MM.1S (cell line): ENCODE measurements at regions not wholly inside any gene's neighbourhood (a gene's known extent, or its start where the extent isn't known, plus 50 kb on each side); places are given as distances from the start of the nearest gene placed in this dataset.

Experiments used
- DNase-seq: peaks from one replicate; pipeline ENCODE4 v3.0.0-alpha.2; 2015
- H2AFZ ChIP-seq: fragments of 300-600 bp; sonication (generic); 2 replicates; pipeline ENCODE4 v1.6.0; 2016; ENCODE audit warnings: antibody characterized with exemption, low read length
- H3F3A ChIP-seq: fragments of 300-600 bp; sonication (generic); 2 replicates; pipeline ENCODE4 v1.6.1; 2016; ENCODE audit warnings: mild to moderate bottlenecking, antibody characterized with exemption, low read length, moderate library complexity, mixed read lengths; ENCODE audit not compliant: insufficient read depth
- H3K27ac ChIP-seq: fragments of 300-600 bp; sonication (generic); 2 replicates; pipeline ENCODE4 v1.5.1; 2016; ENCODE audit warnings: mild to moderate bottlenecking, low read length
- H3K27me3 ChIP-seq: fragments of 300-600 bp; sonication (generic); replicated peaks from 2 replicates; pipeline ENCODE4 v1.6.0; 2016; ENCODE audit warnings: low read length; ENCODE audit not compliant: insufficient read depth
- H3K36me3 ChIP-seq: fragments of 300-600 bp; sonication (generic); replicated peaks from 2 replicates; pipeline ENCODE4 v1.6.1; 2016; ENCODE audit warnings: mild to moderate bottlenecking, low read length, mixed read lengths; ENCODE audit not compliant: insufficient read depth
- H3K4me1 ChIP-seq: fragments of 300-600 bp; sonication (generic); 2 replicates; pipeline ENCODE4 v1.6.1; 2016; ENCODE audit warnings: low read length, mixed read lengths
- H3K4me2 ChIP-seq: fragments of 300-600 bp; sonication (generic); 2 replicates; pipeline ENCODE4 v1.6.0; 2016; ENCODE audit warnings: low read depth, low read length
- H3K4me3 ChIP-seq: fragments of 300-600 bp; sonication (generic); 2 replicates; pipeline ENCODE4 v1.5.1; 2016; ENCODE audit warnings: low read length, mixed read lengths
- H3K79me2 ChIP-seq: fragments of 300-600 bp; sonication (generic); 2 replicates; pipeline ENCODE4 v1.6.1; 2016; ENCODE audit warnings: mixed run types, low read length, mixed read lengths
- H3K9ac ChIP-seq: fragments of 300-600 bp; sonication (generic); 2 replicates; pipeline ENCODE4 v1.6.1; 2016; ENCODE audit warnings: low read length, mixed read lengths
- H3K9me2 ChIP-seq: fragments of 300-600 bp; sonication (generic); replicated peaks from 2 replicates; pipeline ENCODE4 v1.6.1; 2016; ENCODE audit warnings: mild to moderate bottlenecking, low read length, mixed read lengths; ENCODE audit not compliant: insufficient read depth
- H3K9me3 ChIP-seq: fragments of 300-600 bp; sonication (generic); replicated peaks from 2 replicates; pipeline ENCODE4 v1.6.1; 2016; ENCODE audit warnings: mild to moderate bottlenecking, low read length, mixed read lengths; ENCODE audit not compliant: insufficient read depth
- H4K20me1 ChIP-seq: fragments of 300-600 bp; sonication (generic); 2 replicates; pipeline ENCODE4 v1.6.1; 2016; ENCODE audit warnings: mild to moderate bottlenecking, low read length, moderate library complexity, mixed read lengths; ENCODE audit not compliant: insufficient read depth
- EZH2 ChIP-seq: fragments of 300-600 bp; sonication (generic); optimal IDR thresholded peaks from 2 replicates; pipeline ENCODE3; 2017; ENCODE audit warnings: low read depth, mild to moderate bottlenecking, antibody characterized with exemption, low read length, mixed read lengths
- EZH2phosphoT487 ChIP-seq: fragments of 300-600 bp; sonication (generic); IDR thresholded peaks from 2 replicates; pipeline ENCODE4 v1.6.1; 2018; ENCODE audit warnings: antibody characterized with exemption, low read length
- TF ChIP-seq, protein P1 (sequence below): fragments of 300-600 bp; sonication (generic); IDR thresholded peaks from 2 replicates; pipeline ENCODE4 v1.5.1; 2016; ENCODE audit warnings: antibody characterized with exemption, low read length, mixed read lengths

DNA sequence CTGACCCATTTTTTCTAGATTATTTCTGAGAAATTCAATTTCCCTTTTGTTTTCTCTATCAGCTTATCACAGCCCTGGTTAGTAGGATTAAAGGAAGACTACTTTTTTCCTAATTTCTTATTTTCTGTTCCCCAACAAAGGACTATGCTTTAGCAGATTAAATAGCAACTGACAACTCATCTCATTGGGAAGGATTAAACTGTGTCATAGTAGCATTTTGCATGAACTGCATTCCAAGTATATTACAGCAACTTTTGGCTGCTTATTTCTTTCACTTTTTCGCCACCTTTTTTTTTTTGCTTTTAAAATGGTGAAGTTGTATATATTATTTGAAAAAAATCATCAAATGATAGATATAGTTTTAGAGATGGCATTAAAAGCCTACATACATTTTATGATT, 570.3 kb downstream of the FBXO15 start:
- Histone ChIP-seq H3K4me2 (no peak overlapping the region), H3K36me3 (no peaks in the 10 kb centered on the region), H3K9me3 (no peaks in the 10 kb centered on the region), H3K9ac (no peak overlapping the region), H3K9me2 (no peaks in the 10 kb centered on the region), H3K4me1 (no peaks in the 10 kb centered on the region), H3K27me3 (no peaks in the 10 kb centered on the region), H3K4me3 (no peak overlapping the region), H4K20me1 (no peaks in the 10 kb centered on the region), H3K79me2 (no peaks in the 10 kb centered on the region), H3F3A (no peaks in the 10 kb centered on the region), H3K27ac (no peak overlapping the region), H2AFZ (no peak overlapping the region)
- DNase-seq, result no peak
- TF ChIP-seq EZH2phosphoT487 (no peak), EZH2 (no peak)
- TF ChIP-seq, protein P1, sequence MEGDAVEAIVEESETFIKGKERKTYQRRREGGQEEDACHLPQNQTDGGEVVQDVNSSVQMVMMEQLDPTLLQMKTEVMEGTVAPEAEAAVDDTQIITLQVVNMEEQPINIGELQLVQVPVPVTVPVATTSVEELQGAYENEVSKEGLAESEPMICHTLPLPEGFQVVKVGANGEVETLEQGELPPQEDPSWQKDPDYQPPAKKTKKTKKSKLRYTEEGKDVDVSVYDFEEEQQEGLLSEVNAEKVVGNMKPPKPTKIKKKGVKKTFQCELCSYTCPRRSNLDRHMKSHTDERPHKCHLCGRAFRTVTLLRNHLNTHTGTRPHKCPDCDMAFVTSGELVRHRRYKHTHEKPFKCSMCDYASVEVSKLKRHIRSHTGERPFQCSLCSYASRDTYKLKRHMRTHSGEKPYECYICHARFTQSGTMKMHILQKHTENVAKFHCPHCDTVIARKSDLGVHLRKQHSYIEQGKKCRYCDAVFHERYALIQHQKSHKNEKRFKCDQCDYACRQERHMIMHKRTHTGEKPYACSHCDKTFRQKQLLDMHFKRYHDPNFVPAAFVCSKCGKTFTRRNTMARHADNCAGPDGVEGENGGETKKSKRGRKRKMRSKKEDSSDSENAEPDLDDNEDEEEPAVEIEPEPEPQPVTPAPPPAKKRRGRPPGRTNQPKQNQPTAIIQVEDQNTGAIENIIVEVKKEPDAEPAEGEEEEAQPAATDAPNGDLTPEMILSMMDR, result no peak

- H3K27me3 ChIP-seq, result no peaks in the 10 kb centered on the region
- no peaks in the 10 kb centered on the region for H3K36me3 ChIP-seq
- no peaks in the 10 kb centered on the region for H3K9me2 ChIP-seq
- no peak overlapping the region for H3K9ac ChIP-seq
- H3K9me3 ChIP-seq, result no peaks in the 10 kb centered on the region
- H3K79me2 ChIP-seq, result no peaks in the 10 kb centered on the region
- no peak overlapping the region for H3K4me2 ChIP-seq
- DNase-seq, result no peak
- no peak overlapping the region for H3K4me3 ChIP-seq
- TF ChIP-seq, protein P1, result no peak
- no peak for TF ChIP-seq EZH2phosphoT487
- TF ChIP-seq EZH2, result no peak
- no peaks in the 10 kb centered on the region for H3K4me1 ChIP-seq
- no peaks in the 10 kb centered on the region for H3F3A ChIP-seq
- no peak overlapping the region for H3K27ac ChIP-seq
- no peaks in the 10 kb centered on the region for H4K20me1 ChIP-seq
- H2AFZ ChIP-seq, result no peak overlapping the region
Observed at GRCh38 chr18:73563901-73564472, 583.6 kb downstream of the FBXO15 start.

GRCh38 chr18:73563345-73563744, 584.3 kb downstream of the FBXO15 start:
- H3K9ac ChIP-seq, result no peak overlapping the region
- H3K27me3 ChIP-seq, result no peaks in the 10 kb centered on the region
- no peak overlapping the region for H3K27ac ChIP-seq
- H3F3A ChIP-seq, result no peaks in the 10 kb centered on the region
- H3K4me2 ChIP-seq, result no peak overlapping the region
- no peaks in the 10 kb centered on the region for H3K9me2 ChIP-seq
- H3K9me3 ChIP-seq, result no peaks in the 10 kb centered on the region
- H3K36me3 ChIP-seq, result no peaks in the 10 kb centered on the region
- no peak overlapping the region for H3K4me3 ChIP-seq
- H2AFZ ChIP-seq, result no peak overlapping the region
- no peaks in the 10 kb centered on the region for H4K20me1 ChIP-seq
- H3K79me2 ChIP-seq, result no peaks in the 10 kb centered on the region
- DNase-seq, result no peak
- no peaks in the 10 kb centered on the region for H3K4me1 ChIP-seq
- TF ChIP-seq, protein P1, result no peak
- TF ChIP-seq EZH2phosphoT487, result no peak
- no peak for TF ChIP-seq EZH2
